ENCODE measurements at regions not wholly inside any gene's neighbourhood (a gene's known extent, or its start where the extent isn't known, plus 50 kb on each side); places are given as distances from the start of the nearest gene placed in this dataset.
A peak's percentile ranks its signal among the peaks of the same experiment; 100 is the strongest.
"Not testable (repeated sequence)": the region's sequence is repeated elsewhere in the genome, so short reads cannot be mapped to it uniquely, and the experiment has no call there.

GRCh38 chr1:14285238-14285637 lies 313.2 kb upstream of the KAZN start:
- H3K27ac ChIP-seq: no peak overlapping the region
- H3K27me3 ChIP-seq: no peaks in the 10 kb centered on the region
- H3K36me3 ChIP-seq: no peaks in the 10 kb centered on the region
- H3K9ac ChIP-seq: no peak overlapping the region
- no peak overlapping the region for H3K4me2 ChIP-seq
- no peaks in the 10 kb centered on the region for H3K4me1 ChIP-seq
- no peaks in the 10 kb centered on the region for H4K20me1 ChIP-seq
- no peak overlapping the region for H3K4me3 ChIP-seq
- no peak for TF ChIP-seq Cebpa-rat (IDR thresholded peaks at IDR 0.05)
- H3K9me3 ChIP-seq (replicated peaks in 1 of 11): 0 out of 22 replicates have a peak, but pooled peaks cover 0 to 6% (median 0%) of the 10 kb centered on the region in 11 experiments

- H3K4me2 ChIP-seq; H3K36me3 ChIP-seq; H3K27me3 ChIP-seq; H3K9ac ChIP-seq; H3K4me1 ChIP-seq; H3K4me3 ChIP-seq; H4K20me1 ChIP-seq; H3K9me3 ChIP-seq (replicated peaks in 1 of 11); H3K27ac ChIP-seq: not testable (repeated sequence)
Observed at GRCh38 chr1:14291182-14291581, 307.3 kb upstream of the KAZN start.

- H3K9me3 ChIP-seq (replicated peaks in 1 of 11): no peaks in the 10 kb centered on the region
- H3K36me3 ChIP-seq: no peaks in the 10 kb centered on the region
- TF ChIP-seq Cebpa-rat (IDR thresholded peaks at IDR 0.05): no peak
- H3K9ac ChIP-seq: no peak overlapping the region
- no peak overlapping the region for H3K4me3 ChIP-seq
- no peaks in the 10 kb centered on the region; a peak in 1 of 22 replicates for H4K20me1 ChIP-seq
- H3K27me3 ChIP-seq: no peaks in the 10 kb centered on the region
- H3K4me1 ChIP-seq: peaks cover 0 to 7% (median 0%) of the 10 kb centered on the region in 10 experiments; a peak in 2 of 20 replicates
- H3K27ac ChIP-seq: no peak overlapping the region
- peak overlapping the region in 2 of 11 experiments; percentile 1 to 22; a peak in 4 of 22 replicates for H3K4me2 ChIP-seq
Observed at GRCh38 chr1:14292520-14292919, 306.0 kb upstream of the KAZN start.

- Histone ChIP-seq H3K27ac (no peak overlapping the region), H3K9me3 (replicated peaks in 1 of 11) (no peaks in the 10 kb centered on the region), H3K9ac (no peak overlapping the region), H4K20me1 (no peaks in the 10 kb centered on the region; a peak in 1 of 22 replicates), H3K4me1 (peaks cover 0 to 7% (median 0%) of the 10 kb centered on the region in 10 experiments; a peak in 2 of 20 replicates), H3K36me3 (no peaks in the 10 kb centered on the region), H3K27me3 (no peaks in the 10 kb centered on the region), H3K4me2 (no peak overlapping the region), H3K4me3 (no peak overlapping the region)
- no peak for TF ChIP-seq Cebpa-rat (IDR thresholded peaks at IDR 0.05)
Observed at GRCh38 chr1:14294006-14294405, 304.5 kb upstream of the KAZN start.

GRCh38 chr1:14294860-14295536 lies 303.5 kb upstream of the KAZN start:
- H3K9me3 ChIP-seq (replicated peaks in 1 of 11): no peaks in the 10 kb centered on the region
- no peak for TF ChIP-seq Cebpa-rat (IDR thresholded peaks at IDR 0.05)
- no peak overlapping the region for H3K4me3 ChIP-seq
- H3K36me3 ChIP-seq: no peaks in the 10 kb centered on the region
- H4K20me1 ChIP-seq: no peaks in the 10 kb centered on the region; a peak in 1 of 22 replicates
- H3K27ac ChIP-seq: no peak overlapping the region
- no peak overlapping the region for H3K9ac ChIP-seq
- no peaks in the 10 kb centered on the region for H3K27me3 ChIP-seq
- no peak overlapping the region for H3K4me2 ChIP-seq
- peaks cover 0 to 7% (median 0%) of the 10 kb centered on the region in 10 experiments; a peak in 2 of 20 replicates for H3K4me1 ChIP-seq

GRCh38 chr1:14296795-14297194 lies 301.7 kb upstream of the KAZN start:
- Histone ChIP-seq H3K36me3 (no peaks in the 10 kb centered on the region), H4K20me1 (no peaks in the 10 kb centered on the region; a peak in 1 of 22 replicates), H3K4me3 (no peak overlapping the region), H3K4me1 (peaks cover 0 to 7% (median 0%) of the 10 kb centered on the region in 10 experiments; a peak in 2 of 20 replicates), H3K9me3 (replicated peaks in 1 of 11) (no peaks in the 10 kb centered on the region), H3K27me3 (no peaks in the 10 kb centered on the region), H3K27ac (no peak overlapping the region), H3K4me2 (no peak overlapping the region), H3K9ac (no peak overlapping the region)
- TF ChIP-seq Cebpa-rat (IDR thresholded peaks at IDR 0.05): no peak

- no peaks in the 10 kb centered on the region for H3K36me3 ChIP-seq
- no peak overlapping the region for H3K27ac ChIP-seq
- no peak overlapping the region for H3K4me2 ChIP-seq
Observed at GRCh38 chr1:14297356-14297755, 301.1 kb upstream of the KAZN start.

GRCh38 chr1:14298806-14299205 lies 299.7 kb upstream of the KAZN start:
- Histone ChIP-seq H3K27ac (no peak overlapping the region), H3K9ac (no peak overlapping the region)

More at GRCh38 chr1:14297356-14297755, 301.1 kb upstream of the KAZN start:
- H3K4me1 ChIP-seq: peaks cover 0 to 5% (median 0%) of the 10 kb centered on the region in 10 experiments; a peak in 2 of 20 replicates
- H3K27me3 ChIP-seq: no peaks in the 10 kb centered on the region
- H4K20me1 ChIP-seq: no peaks in the 10 kb centered on the region; a peak in 1 of 22 replicates
- no peak overlapping the region for H3K9ac ChIP-seq
- TF ChIP-seq Cebpa-rat (IDR thresholded peaks at IDR 0.05): no peak
- H3K9me3 ChIP-seq (replicated peaks in 1 of 11): no peaks in the 10 kb centered on the region
- no peak overlapping the region for H3K4me3 ChIP-seq

GRCh38 chr1:14300991-14301703 lies 297.3 kb upstream of the KAZN start:
- H3K9ac ChIP-seq: no peak overlapping the region
- H3K27me3 ChIP-seq: no peaks in the 10 kb centered on the region
- no peaks in the 10 kb centered on the region for H3K36me3 ChIP-seq
- no peak overlapping the region for H3K27ac ChIP-seq
- no peaks in the 10 kb centered on the region for H3K4me1 ChIP-seq
- H3K9me3 ChIP-seq (replicated peaks in 1 of 11): no peaks in the 10 kb centered on the region
- TF ChIP-seq Cebpa-rat (IDR thresholded peaks at IDR 0.05): no peak
- H3K4me3 ChIP-seq: no peak overlapping the region
- no peak overlapping the region for H3K4me2 ChIP-seq
- no peaks in the 10 kb centered on the region for H4K20me1 ChIP-seq

More at GRCh38 chr1:14298806-14299205, 299.7 kb upstream of the KAZN start:
- Histone ChIP-seq H3K4me3 (no peak overlapping the region), H3K27me3 (no peaks in the 10 kb centered on the region), H3K4me1 (no peaks in the 10 kb centered on the region), H3K9me3 (replicated peaks in 1 of 11) (no peaks in the 10 kb centered on the region), H3K4me2 (no peak overlapping the region), H4K20me1 (no peaks in the 10 kb centered on the region), H3K36me3 (no peaks in the 10 kb centered on the region)
- no peak for TF ChIP-seq Cebpa-rat (IDR thresholded peaks at IDR 0.05)

GRCh38 chr1:14301704-14302024 lies 296.8 kb upstream of the KAZN start:
- Histone ChIP-seq H3K27me3 (no peaks in the 10 kb centered on the region), H3K9me3 (replicated peaks in 1 of 11) (no peaks in the 10 kb centered on the region), H3K36me3 (no peaks in the 10 kb centered on the region), H3K27ac (no peak overlapping the region), H3K9ac (no peak overlapping the region), H3K4me2 (no peak overlapping the region), H4K20me1 (no peaks in the 10 kb centered on the region), H3K4me1 (no peaks in the 10 kb centered on the region), H3K4me3 (no peak overlapping the region)
- no peak for TF ChIP-seq Cebpa-rat (IDR thresholded peaks at IDR 0.05)

Data from BLaER1 treated with 17β-estradiol and CSF1 and Interleukin-3, amounts not matched to agents 10 nM and 100 nM (cell line).